Thoracic aorta (tissue), 2 donors: ENCODE measurements at regions not wholly inside any gene's neighbourhood (a gene's known extent, or its start where the extent isn't known, plus 50 kb on each side); places are given as distances from the start of the nearest gene placed in this dataset.

Experiments
- ATAC-seq: fragments of 150-250 bp; one replicate; pipeline ENCODE4 v1.8.0; 2017; ENCODE audit warnings: low read depth; ENCODE audit not compliant: insufficient number of reproducible peaks, low FRiP score
- DNase-seq: peaks from one replicate; pipeline ENCODE4 v3.0.0-alpha.2; 2020; ENCODE audit warnings: low spot score
- H3K27ac ChIP-seq, 2 donors: fragments of 200-600 bp; sonication (generic); 1 replicate in 1 of 2; 2 replicates in 1 of 2; pipeline ENCODE4 v1.5.1; 2016; ENCODE audit warnings: mild to moderate bottlenecking in 2 of 2, moderate library complexity in 2 of 2
- H3K27me3 ChIP-seq: fragments of 200-600 bp; sonication (generic); replicated peaks from 2 replicates; pipeline ENCODE4 v1.6.0; 2016; ENCODE audit warnings: mild to moderate bottlenecking; ENCODE audit not compliant: insufficient read depth
- H3K36me3 ChIP-seq: fragments of 200-600 bp; sonication (generic); one replicate; pipeline ENCODE4 v1.5.1; 2016
- H3K4me1 ChIP-seq, 2 donors: fragments of 200-600 bp; sonication (generic); 1 replicate in 1 of 2; 2 replicates in 1 of 2; pipeline versions ENCODE4 v1.5.1 to v1.6.0; 2016; ENCODE audit warnings: low read depth in 2 of 2, mild to moderate bottlenecking in 1 of 2; ENCODE audit not compliant: control insufficient read depth in 1 of 2
- H3K4me3 ChIP-seq: fragments of 200-600 bp; sonication (generic); 2 replicates; pipeline ENCODE4 v1.5.1; 2016; ENCODE audit warnings: mild to moderate bottlenecking
- H3K9me3 ChIP-seq: fragments of 200-600 bp; sonication (generic); 2 replicates; pipeline ENCODE4 v1.5.1; 2016
- TF ChIP-seq, protein P1 (sequence below): fragments of 200-600 bp; sonication (generic); IDR thresholded peaks from one replicate; pipeline ENCODE4 v1.5.1; 2019; ENCODE audit warnings: antibody characterized with exemption

DNA sequence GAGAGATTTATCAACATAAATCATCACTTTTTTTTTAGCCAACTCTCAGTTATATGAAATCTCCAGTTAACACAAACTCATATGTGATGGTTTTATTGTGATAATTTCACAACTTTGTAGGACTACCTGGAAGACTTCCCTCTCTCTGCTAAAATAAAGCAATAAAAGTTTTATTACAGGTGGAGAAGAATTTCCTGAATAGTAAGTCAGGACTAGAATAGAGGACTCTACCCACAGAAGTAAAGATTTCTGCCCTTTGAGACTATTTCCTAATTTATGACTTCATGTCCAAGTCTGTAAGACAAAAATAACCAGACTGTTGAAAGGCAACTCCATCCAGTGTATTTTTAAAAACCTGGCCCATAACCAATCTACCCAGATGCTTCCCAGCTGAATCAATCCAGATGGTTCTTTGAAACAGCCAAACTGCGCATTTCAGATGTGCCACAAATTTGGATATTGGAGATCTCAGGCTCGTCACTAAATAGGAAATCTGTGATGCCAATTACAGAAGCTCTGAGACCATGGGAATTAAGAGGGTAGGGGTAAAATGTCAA, 234.0 kb upstream of the NMUR2 start:
- Histone ChIP-seq H3K4me1 (peaks cover 10 to 53% of the 10 kb centered on the region in 2 donors), H3K4me3 (no peak overlapping the region), H3K27me3 (no peaks in the 10 kb centered on the region), H3K27ac (peak overlapping the region; percentile 71 to 85), H3K36me3 (no peaks in the 10 kb centered on the region), H3K9me3 (no peaks in the 10 kb centered on the region)
- ATAC-seq (peak; percentile 51), DNase-seq (no peak)
- TF ChIP-seq, protein P1, sequence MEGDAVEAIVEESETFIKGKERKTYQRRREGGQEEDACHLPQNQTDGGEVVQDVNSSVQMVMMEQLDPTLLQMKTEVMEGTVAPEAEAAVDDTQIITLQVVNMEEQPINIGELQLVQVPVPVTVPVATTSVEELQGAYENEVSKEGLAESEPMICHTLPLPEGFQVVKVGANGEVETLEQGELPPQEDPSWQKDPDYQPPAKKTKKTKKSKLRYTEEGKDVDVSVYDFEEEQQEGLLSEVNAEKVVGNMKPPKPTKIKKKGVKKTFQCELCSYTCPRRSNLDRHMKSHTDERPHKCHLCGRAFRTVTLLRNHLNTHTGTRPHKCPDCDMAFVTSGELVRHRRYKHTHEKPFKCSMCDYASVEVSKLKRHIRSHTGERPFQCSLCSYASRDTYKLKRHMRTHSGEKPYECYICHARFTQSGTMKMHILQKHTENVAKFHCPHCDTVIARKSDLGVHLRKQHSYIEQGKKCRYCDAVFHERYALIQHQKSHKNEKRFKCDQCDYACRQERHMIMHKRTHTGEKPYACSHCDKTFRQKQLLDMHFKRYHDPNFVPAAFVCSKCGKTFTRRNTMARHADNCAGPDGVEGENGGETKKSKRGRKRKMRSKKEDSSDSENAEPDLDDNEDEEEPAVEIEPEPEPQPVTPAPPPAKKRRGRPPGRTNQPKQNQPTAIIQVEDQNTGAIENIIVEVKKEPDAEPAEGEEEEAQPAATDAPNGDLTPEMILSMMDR = no peak

DNA sequence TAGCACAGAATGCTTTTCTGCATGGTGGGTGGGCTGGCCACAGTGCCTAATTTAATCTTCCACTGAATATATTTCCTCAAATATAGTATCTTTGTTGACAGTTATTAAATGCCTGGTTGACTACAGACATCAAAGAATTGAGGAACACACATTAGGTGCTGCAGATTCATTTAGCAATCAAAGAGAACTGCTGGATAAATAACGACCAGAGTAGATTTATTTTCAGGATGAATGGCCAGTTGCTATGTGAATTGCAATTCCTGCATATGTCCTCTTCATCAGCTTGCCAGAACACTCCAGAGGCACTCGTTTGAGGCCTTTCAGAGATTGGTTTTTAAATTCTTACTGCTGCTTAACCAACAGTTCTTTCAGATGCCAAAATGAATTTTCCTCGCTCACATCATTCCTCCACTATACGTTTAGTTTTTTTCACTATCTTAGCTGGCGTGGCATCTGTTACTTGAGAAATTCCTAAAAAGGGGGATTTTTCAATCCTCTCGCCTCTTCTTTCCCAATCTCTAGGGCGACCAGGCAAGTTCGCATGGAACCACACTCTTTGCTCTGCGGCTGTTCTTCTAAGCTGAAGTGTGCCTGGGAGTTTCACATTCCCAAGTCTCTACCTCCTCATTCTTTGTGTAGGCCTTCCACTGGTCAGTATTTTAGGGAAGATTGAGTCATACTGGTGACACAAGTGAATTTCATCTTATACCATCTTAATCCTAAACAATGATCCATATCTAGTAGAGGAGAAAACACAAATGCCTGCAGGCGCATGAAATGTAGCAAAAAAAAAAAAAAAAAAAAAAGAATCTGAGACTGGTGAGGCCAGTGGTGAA, 237.1 kb upstream of the NMUR2 start:
- TF ChIP-seq, protein P1 = no peak
- Histone ChIP-seq H3K36me3 (no peaks in the 10 kb centered on the region), H3K9me3 (no peaks in the 10 kb centered on the region), H3K4me1 (peaks cover 5 to 35% of the 10 kb centered on the region in 2 donors), H3K27ac (no peak overlapping the region), H3K4me3 (no peak overlapping the region), H3K27me3 (no peaks in the 10 kb centered on the region)
- no peak for DNase-seq
- ATAC-seq = no peak

DNA sequence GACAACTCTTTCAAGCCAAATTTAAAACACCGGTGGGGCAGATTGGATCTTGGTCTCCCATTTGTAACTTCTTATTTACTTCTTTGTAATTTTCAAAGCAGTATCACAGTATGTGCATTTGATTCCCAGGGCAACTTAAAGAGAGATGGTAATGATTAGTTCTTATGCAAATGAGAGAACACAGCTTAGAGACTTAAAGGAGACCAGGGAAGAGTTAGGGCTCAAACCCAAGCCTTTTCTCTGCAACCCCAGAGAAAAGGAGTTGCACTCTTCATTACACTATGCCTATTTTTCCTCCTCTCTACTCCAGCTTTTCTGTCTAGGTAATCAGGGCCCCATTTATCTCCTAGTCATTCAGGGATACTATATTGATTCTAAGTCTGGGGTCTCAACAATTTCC, 237.8 kb upstream of the NMUR2 start:
- H3K4me3 ChIP-seq = no peak overlapping the region
- no peaks in the 10 kb centered on the region for H3K27me3 ChIP-seq
- no peak overlapping the region for H3K27ac ChIP-seq
- no peaks in the 10 kb centered on the region for H3K9me3 ChIP-seq
- TF ChIP-seq, protein P1 = no peak
- no peaks in the 10 kb centered on the region for H3K36me3 ChIP-seq
- ATAC-seq = no peak
- H3K4me1 ChIP-seq = peaks cover 5 to 28% of the 10 kb centered on the region in 2 donors
- no peak for DNase-seq

DNA sequence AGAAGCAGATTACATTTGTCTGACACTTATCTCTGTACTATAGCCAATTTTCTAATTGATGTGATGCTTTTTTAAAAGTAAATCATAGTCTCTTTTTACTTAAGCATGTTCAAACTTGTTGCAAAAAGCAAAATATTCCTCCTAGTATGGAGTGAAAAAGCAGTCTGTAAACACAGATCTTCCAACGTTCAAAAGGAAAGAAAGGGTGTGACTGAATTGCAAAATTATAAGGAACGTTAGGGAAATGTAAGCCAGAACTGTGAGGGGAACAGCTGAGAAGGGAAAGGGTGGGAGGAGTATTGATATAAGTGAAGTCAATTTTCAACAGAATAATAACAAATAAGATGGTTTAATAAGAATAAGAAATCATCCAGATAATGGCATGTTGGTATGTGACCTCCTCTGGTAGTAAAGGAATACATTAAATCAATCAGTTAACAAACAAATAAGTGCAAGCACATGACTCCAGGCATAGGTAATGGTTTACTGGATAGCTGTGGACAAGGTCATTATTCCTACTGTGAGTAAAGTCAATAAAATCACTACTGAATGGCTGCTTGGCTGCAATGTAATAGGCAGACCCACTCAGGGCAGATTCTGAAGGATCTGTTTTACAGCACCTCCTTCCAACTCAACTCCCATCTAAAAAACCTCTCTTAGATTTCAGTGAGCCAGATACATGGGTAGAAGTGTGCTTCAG, 239.1 kb upstream of the NMUR2 start:
- ATAC-seq (no peak), DNase-seq (no peak)
- Histone ChIP-seq H3K4me1 (peaks cover 0 to 22% of the 10 kb centered on the region in 2 donors), H3K4me3 (no peak overlapping the region), H3K9me3 (no peaks in the 10 kb centered on the region), H3K36me3 (no peaks in the 10 kb centered on the region), H3K27me3 (no peaks in the 10 kb centered on the region), H3K27ac (no peak overlapping the region)
- TF ChIP-seq, protein P1 = no peak

DNA sequence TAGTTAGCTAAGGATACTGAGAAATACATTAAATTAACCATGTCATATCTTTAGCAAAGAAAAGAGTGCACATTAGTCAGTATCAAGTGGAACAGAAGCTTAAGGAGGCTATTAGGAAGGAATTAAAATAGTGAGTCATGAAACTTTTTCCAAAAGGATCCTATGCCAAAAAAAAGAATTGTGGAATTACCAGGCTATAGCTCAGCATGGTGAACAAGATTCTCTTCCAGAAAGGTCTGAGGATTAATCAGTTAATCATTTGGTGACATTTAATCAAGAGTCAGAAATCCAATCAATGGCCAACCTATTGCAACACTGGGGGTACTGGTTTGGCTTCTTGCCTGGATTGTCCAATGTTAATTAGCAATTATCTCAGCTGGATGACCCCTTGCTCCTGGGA, 244.5 kb upstream of the NMUR2 start:
- ATAC-seq = peak; percentile 77
- H3K27ac ChIP-seq = peak overlapping the region in 1 of 2 donors; percentile 65

More for the DNA sequence above, 244.5 kb upstream of the NMUR2 start:
- H3K4me3 ChIP-seq = no peak overlapping the region
- TF ChIP-seq, protein P1 = no peak
- no peaks in the 10 kb centered on the region for H3K36me3 ChIP-seq
- H3K9me3 ChIP-seq = no peaks in the 10 kb centered on the region
- peaks cover 9 to 20% of the 10 kb centered on the region in 2 donors for H3K4me1 ChIP-seq
- DNase-seq = no peak
- no peaks in the 10 kb centered on the region for H3K27me3 ChIP-seq
